GM23338 (cell line): ENCODE measurements at regions not wholly inside any gene's neighbourhood (a gene's known extent, or its start where the extent isn't known, plus 50 kb on each side); places are given as distances from the start of the nearest gene placed in this dataset.

ENCODE experiments used
- ATAC-seq: fragments of 200-7000 bp; cut with Tn5 transposase; 3 replicates; pipeline ENCODE4 v1.9.1; 2020
- DNase-seq: peaks from one replicate; pipeline ENCODE4 v3.0.0-alpha.2; 2015; ENCODE audit warnings: low spot score
- H2AFZ ChIP-seq: fragments of 200-600 bp; sonication (generic); 2 replicates; pipeline ENCODE4 v1.8.0; 2016; ENCODE audit warnings: antibody characterized with exemption, mild to moderate bottlenecking, moderate library complexity
- H3F3A ChIP-seq: fragments of 200-600 bp; sonication (generic); replicated peaks from 2 replicates; pipeline ENCODE4 v1.8.0; 2017; ENCODE audit warnings: antibody characterized with exemption, mixed run types, low read depth
- H3K27ac ChIP-seq: fragments of 200-600 bp; sonication (generic); 2 replicates; pipeline ENCODE4 v1.6.1; 2016; ENCODE audit warnings: low read depth
- H3K27me3 ChIP-seq: fragments of 200-600 bp; sonication (generic); 2 replicates; pipeline ENCODE4 v1.8.0; 2016; ENCODE audit warnings: mild to moderate bottlenecking, mixed run types, moderate library complexity; ENCODE audit not compliant: insufficient read depth
- H3K36me3 ChIP-seq: fragments of 200-600 bp; sonication (generic); 2 replicates; pipeline ENCODE4 v1.8.0; 2016; ENCODE audit warnings: mild to moderate bottlenecking; ENCODE audit not compliant: insufficient read depth
- H3K4me1 ChIP-seq: fragments of 200-600 bp; sonication (generic); 2 replicates; pipeline ENCODE4 v1.8.0; 2016; ENCODE audit warnings: mild to moderate bottlenecking, moderate library complexity; ENCODE audit not compliant: insufficient read depth
- H3K4me2 ChIP-seq: fragments of 200-600 bp; sonication (generic); 2 replicates; pipeline ENCODE4 v1.7.1; 2017; ENCODE audit warnings: mixed run types
- H3K4me3 ChIP-seq: fragments of 200-600 bp; sonication (generic); 2 replicates; pipeline ENCODE4 v1.6.1; 2016; ENCODE audit warnings: mixed run types
- H3K79me2 ChIP-seq: fragments of 200-600 bp; sonication (generic); replicated peaks from 2 replicates; pipeline ENCODE4 v1.8.0; 2017; ENCODE audit warnings: mild to moderate bottlenecking; ENCODE audit not compliant: insufficient read depth
- H3K9me2 ChIP-seq: fragments of 200-600 bp; sonication (generic); 2 replicates; pipeline ENCODE4 v1.8.0; 2017; ENCODE audit not compliant: insufficient read depth
- H4K20me1 ChIP-seq: fragments of 200-600 bp; sonication (generic); replicated peaks from 2 replicates; pipeline ENCODE4 v1.8.0; 2017; ENCODE audit warnings: mild to moderate bottlenecking; ENCODE audit not compliant: insufficient read depth
- H3K27ac Mint-ChIP-seq: 2 replicates; pipeline ENCODE4 v1.8.0; 2020; ENCODE audit warnings: inconsistent platforms, mild to moderate bottlenecking, moderate library complexity, mixed read lengths
- H3K27me3 Mint-ChIP-seq: 3 replicates; pipeline ENCODE4 v1.8.0; 2022; ENCODE audit warnings: low read depth, mild to moderate bottlenecking, moderate library complexity, mixed read lengths, inconsistent platforms; ENCODE audit not compliant: insufficient read depth, poor library complexity
- H3K36me3 Mint-ChIP-seq: 3 replicates; pipeline ENCODE4 v1.8.0; 2021; ENCODE audit warnings: low read depth, mild to moderate bottlenecking, inconsistent platforms, moderate library complexity, mixed read lengths
- H3K4me1 Mint-ChIP-seq: 3 replicates; pipeline ENCODE4 v1.8.0; 2020; ENCODE audit warnings: mild to moderate bottlenecking, inconsistent platforms, mixed read lengths
- H3K4me3 Mint-ChIP-seq: 3 replicates; pipeline ENCODE4 v1.8.0; 2021; ENCODE audit warnings: moderate library complexity, mild to moderate bottlenecking, inconsistent platforms, mixed read lengths
- H3K9me3 Mint-ChIP-seq: 3 replicates; pipeline ENCODE4 v1.8.0; 2020; ENCODE audit warnings: moderate library complexity, mild to moderate bottlenecking, inconsistent platforms, mixed read lengths
- EZH2 ChIP-seq: fragments of 200-600 bp; sonication (generic); IDR thresholded peaks from one replicate; pipeline ENCODE4 v1.8.0; 2017; ENCODE audit warnings: antibody characterized with exemption, mild to moderate bottlenecking, low read depth; ENCODE audit not compliant: unreplicated experiment
- JUNB ChIP-seq: IDR thresholded peaks from one replicate; pipeline ENCODE4 v1.6.1; 2016; ENCODE audit warnings: antibody characterized with exemption; ENCODE audit not compliant: unreplicated experiment
- NANOG ChIP-seq: IDR thresholded peaks from 2 replicates; pipeline ENCODE4 v1.6.1; 2016; ENCODE audit warnings: antibody characterized with exemption, borderline replicate concordance
- STAT1 ChIP-seq: IDR thresholded peaks from one replicate; pipeline ENCODE4 v1.6.1; 2016; ENCODE audit warnings: antibody characterized with exemption; ENCODE audit not compliant: unreplicated experiment
- ZNF114 ChIP-seq: fragments of 250-450 bp; sonication (Bioruptor Pico); IDR thresholded peaks from 2 replicates; pipeline ENCODE4 v1.5.0; 2020; ENCODE audit warnings: mild to moderate bottlenecking, moderate library complexity
- ZNF331 ChIP-seq: fragments of 250-450 bp; sonication (Bioruptor Pico); IDR thresholded peaks from 2 replicates; pipeline ENCODE4 v1.5.0; 2020; ENCODE audit warnings: low read depth, mild to moderate bottlenecking, moderate library complexity
- TF ChIP-seq, protein P1 (sequence below): fragments of 250-450 bp; sonication (Bioruptor Pico); IDR thresholded peaks from 2 replicates; pipeline ENCODE4 v1.5.0; 2020; ENCODE audit warnings: mild to moderate bottlenecking, moderate library complexity

DNA sequence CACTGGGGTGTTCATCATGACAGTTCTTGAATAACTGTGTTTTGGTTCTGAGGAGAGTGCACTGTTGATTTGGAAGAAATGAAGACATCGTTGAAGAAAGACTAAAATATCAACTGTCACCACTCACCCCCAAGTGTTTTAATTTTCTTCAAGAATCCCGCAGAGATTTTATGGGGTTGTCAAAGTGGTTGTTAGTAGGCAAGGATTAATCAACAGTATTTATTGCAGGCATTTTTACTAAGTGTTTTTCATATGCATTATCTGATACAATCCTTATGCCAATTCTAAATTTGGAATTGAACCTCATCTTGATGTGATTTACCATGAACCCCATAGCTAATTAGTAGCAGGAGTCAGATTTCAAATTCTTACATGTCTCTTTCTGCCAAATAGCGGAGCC is 63.7 kb upstream of the OBI1 start (continued):
- TF ChIP-seq, protein P1, sequence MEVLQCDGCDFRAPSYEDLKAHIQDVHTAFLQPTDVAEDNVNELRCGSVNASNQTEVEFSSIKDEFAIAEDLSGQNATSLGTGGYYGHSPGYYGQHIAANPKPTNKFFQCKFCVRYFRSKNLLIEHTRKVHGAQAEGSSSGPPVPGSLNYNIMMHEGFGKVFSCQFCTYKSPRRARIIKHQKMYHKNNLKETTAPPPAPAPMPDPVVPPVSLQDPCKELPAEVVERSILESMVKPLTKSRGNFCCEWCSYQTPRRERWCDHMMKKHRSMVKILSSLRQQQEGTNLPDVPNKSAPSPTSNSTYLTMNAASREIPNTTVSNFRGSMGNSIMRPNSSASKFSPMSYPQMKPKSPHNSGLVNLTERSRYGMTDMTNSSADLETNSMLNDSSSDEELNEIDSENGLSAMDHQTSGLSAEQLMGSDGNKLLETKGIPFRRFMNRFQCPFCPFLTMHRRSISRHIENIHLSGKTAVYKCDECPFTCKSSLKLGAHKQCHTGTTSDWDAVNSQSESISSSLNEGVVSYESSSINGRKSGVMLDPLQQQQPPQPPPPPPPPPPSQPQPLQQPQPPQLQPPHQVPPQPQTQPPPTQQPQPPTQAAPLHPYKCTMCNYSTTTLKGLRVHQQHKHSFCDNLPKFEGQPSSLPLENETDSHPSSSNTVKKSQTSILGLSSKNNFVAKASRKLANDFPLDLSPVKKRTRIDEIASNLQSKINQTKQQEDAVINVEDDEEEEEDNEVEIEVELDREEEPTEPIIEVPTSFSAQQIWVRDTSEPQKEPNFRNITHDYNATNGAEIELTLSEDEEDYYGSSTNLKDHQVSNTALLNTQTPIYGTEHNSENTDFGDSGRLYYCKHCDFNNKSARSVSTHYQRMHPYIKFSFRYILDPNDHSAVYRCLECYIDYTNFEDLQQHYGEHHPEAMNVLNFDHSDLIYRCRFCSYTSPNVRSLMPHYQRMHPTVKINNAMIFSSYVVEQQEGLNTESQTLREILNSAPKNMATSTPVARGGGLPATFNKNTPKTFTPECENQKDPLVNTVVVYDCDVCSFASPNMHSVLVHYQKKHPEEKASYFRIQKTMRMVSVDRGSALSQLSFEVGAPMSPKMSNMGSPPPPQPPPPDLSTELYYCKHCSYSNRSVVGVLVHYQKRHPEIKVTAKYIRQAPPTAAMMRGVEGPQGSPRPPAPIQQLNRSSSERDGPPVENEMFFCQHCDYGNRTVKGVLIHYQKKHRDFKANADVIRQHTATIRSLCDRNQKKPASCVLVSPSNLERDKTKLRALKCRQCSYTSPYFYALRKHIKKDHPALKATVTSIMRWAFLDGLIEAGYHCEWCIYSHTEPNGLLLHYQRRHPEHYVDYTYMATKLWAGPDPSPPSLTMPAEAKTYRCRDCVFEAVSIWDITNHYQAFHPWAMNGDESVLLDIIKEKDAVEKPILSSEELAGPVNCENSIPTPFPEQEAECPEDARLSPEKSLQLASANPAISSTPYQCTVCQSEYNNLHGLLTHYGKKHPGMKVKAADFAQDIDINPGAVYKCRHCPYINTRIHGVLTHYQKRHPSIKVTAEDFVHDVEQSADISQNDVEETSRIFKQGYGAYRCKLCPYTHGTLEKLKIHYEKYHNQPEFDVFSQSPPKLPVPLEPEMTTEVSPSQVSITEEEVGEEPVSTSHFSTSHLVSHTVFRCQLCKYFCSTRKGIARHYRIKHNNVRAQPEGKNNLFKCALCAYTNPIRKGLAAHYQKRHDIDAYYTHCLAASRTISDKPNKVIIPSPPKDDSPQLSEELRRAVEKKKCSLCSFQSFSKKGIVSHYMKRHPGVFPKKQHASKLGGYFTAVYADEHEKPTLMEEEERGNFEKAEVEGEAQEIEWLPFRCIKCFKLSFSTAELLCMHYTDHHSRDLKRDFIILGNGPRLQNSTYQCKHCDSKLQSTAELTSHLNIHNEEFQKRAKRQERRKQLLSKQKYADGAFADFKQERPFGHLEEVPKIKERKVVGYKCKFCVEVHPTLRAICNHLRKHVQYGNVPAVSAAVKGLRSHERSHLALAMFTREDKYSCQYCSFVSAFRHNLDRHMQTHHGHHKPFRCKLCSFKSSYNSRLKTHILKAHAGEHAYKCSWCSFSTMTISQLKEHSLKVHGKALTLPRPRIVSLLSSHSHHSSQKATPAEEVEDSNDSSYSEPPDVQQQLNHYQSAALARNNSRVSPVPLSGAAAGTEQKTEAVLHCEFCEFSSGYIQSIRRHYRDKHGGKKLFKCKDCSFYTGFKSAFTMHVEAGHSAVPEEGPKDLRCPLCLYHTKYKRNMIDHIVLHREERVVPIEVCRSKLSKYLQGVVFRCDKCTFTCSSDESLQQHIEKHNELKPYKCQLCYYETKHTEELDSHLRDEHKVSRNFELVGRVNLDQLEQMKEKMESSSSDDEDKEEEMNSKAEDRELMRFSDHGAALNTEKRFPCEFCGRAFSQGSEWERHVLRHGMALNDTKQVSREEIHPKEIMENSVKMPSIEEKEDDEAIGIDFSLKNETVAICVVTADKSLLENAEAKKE (CRISPR knock-in tag) = no peak

DNA sequence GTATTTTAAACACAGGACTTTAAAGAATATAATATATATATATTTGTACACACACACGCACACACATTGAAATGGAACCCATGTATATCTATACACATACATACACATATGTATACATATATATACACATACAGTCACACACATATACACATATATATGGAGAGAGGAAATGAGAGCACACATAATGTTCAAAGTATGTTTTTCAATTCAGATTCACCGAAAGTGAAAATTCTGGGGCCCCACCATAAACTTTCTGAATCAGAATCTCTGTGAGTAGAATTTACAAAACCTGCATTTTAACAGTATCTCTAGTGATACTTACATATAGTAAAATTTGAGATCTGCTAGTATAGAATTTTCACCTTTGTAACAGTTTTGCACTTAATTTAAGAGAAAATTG is 60.4 kb upstream of the OBI1 start:
- H3F3A ChIP-seq = no peaks in the 10 kb centered on the region
- Mint-ChIP-seq H3K4me1 (peaks cover 15% of the 10 kb centered on the region), H3K9me3 (no peaks in the 10 kb centered on the region), H3K27me3 (peaks cover 4% of the 10 kb centered on the region), H3K27ac (no peak overlapping the region), H3K36me3 (no peaks in the 10 kb centered on the region), H3K4me3 (no peak overlapping the region)
- no peak overlapping the region for H2AFZ ChIP-seq
- no peak overlapping the region for H3K4me2 ChIP-seq
- no peak overlapping the region for H3K4me3 ChIP-seq
- ATAC-seq (no peak), DNase-seq (no peak)
- no peaks in the 10 kb centered on the region for H3K27me3 ChIP-seq
- H3K27ac ChIP-seq = no peak overlapping the region
- H3K79me2 ChIP-seq = no peaks in the 10 kb centered on the region
- peaks cover 9% of the 10 kb centered on the region; the same call in 1 of the 2 replicates for H3K4me1 ChIP-seq
- no peaks in the 10 kb centered on the region for H4K20me1 ChIP-seq
- H3K36me3 ChIP-seq = no peaks in the 10 kb centered on the region
- no peaks in the 10 kb centered on the region for H3K9me2 ChIP-seq
- TF ChIP-seq ZNF114 (no peak), NANOG (no peak), ZNF331 (CRISPR knock-in tag) (no peak), EZH2 (no peak), JUNB (no peak), STAT1 (no peak)
- TF ChIP-seq, protein P1 (CRISPR knock-in tag) = no peak
